ENCODE measurements at regions not wholly inside any gene's neighbourhood (a gene's known extent, or its start where the extent isn't known, plus 50 kb on each side); places are given as distances from the start of the nearest gene placed in this dataset.

DNA sequence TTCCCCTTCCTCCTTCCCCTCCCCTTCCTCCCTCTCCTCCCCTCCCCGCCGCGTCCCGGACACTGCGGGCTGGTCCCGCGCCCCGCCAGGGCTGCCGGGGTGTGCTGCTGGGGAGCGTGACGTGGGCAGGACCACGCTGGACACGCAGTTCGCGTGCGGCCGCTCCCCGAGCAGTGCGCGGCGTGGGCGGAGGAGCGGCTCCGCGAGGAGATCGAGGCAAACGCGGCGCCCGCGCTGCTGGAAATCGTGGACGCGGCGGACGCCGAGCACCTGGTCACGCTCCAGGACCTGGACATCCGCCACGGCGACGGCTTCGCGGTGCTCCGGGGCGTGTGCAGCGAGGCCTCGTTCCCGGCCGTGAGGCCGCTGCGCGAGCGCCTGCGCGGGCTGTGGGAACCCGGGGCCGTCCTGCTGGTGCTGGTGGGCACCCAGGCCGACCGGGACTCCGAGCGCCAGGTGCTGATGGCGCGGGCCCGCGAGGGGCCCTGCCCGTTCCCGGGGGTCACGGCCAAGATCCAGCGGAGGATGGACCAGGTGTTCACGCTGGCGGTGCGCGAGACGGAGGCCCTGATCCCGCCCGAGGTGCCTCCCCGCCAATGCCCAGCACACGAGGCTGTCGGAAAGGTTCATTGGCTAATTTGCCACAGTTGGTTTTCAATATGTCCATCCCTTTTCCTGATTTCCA, 84.3 kb downstream of the TNFAIP2 start:
- Histone ChIP-seq H3K4me1 (replicated peaks) (no peaks in the 10 kb centered on the region), H3K27ac (peak overlapping the region; percentile 48 to 62), H3K27me3 (replicated peaks; ENCODE audit: insufficient read depth) (no peaks in the 10 kb centered on the region), H3K36me3 (no peaks in the 10 kb centered on the region), H3K9me3 (no peaks in the 10 kb centered on the region), H3K4me3 (peak overlapping the region; percentile 38 to 41)
- WGBS, result 28% methylated on average over 15 of the region's 80 CpGs
- no peak for DNase-seq (ENCODE audit: low spot score)
- intact Hi-C loops (cut with DNase I), result no loop called here
- peak; percentile 55 for TF ChIP-seq POLR2A (IDR thresholded peaks at IDR 0.05)
- TF ChIP-seq CTCF (IDR thresholded peaks at IDR 0.05), result no peak

- H3K27me3 ChIP-seq (replicated peaks; ENCODE audit: insufficient read depth), result no peaks in the 10 kb centered on the region
- H3K27ac ChIP-seq, result no peak overlapping the region
- H3K4me3 ChIP-seq, result no peak overlapping the region
- H3K36me3 ChIP-seq, result no peaks in the 10 kb centered on the region
- intact Hi-C loops (cut with DNase I), result no loop called here
- no peaks in the 10 kb centered on the region for H3K4me1 ChIP-seq (replicated peaks)
- TF ChIP-seq CTCF (IDR thresholded peaks at IDR 0.05), result no peak
- WGBS, result 56% methylated on average over 4 of the region's 4 CpGs
- no peak for DNase-seq (ENCODE audit: low spot score)
- no peaks in the 10 kb centered on the region for H3K9me3 ChIP-seq
These were observed 85.8 kb downstream of the TNFAIP2 start for GRCh38 chr14:103209054-103209453.

GRCh38 chr14:103209506-103209905, 86.2 kb downstream of the TNFAIP2 start:
- DNase-seq (ENCODE audit: low spot score), result no peak
- intact Hi-C loops (cut with DNase I), result no loop called here
- no peaks in the 10 kb centered on the region for H3K27me3 ChIP-seq (replicated peaks; ENCODE audit: insufficient read depth)
- TF ChIP-seq CTCF (IDR thresholded peaks at IDR 0.05), result no peak
- TF ChIP-seq POLR2AphosphoS5 (IDR thresholded peaks at IDR 0.05), result no peak
- TF ChIP-seq POLR2A (IDR thresholded peaks at IDR 0.05), result no peak
- no peaks in the 10 kb centered on the region for H3K9me3 ChIP-seq
- no peaks in the 10 kb centered on the region for H3K4me1 ChIP-seq (replicated peaks)
- H3K27ac ChIP-seq, result no peak overlapping the region
- H3K4me3 ChIP-seq, result no peak overlapping the region
- H3K36me3 ChIP-seq, result no peaks in the 10 kb centered on the region
- 59% methylated on average over 3 of the region's 3 CpGs for WGBS

GRCh38 chr14:103213331-103213730, 90.1 kb downstream of the TNFAIP2 start:
- DNase-seq (ENCODE audit: low spot score), result no peak
- H3K4me3 ChIP-seq, result no peak overlapping the region
- TF ChIP-seq POLR2A (IDR thresholded peaks at IDR 0.05), result no peak
- no peak for TF ChIP-seq CTCF (IDR thresholded peaks at IDR 0.05)
- TF ChIP-seq POLR2AphosphoS5 (IDR thresholded peaks at IDR 0.05), result no peak
- H3K36me3 ChIP-seq, result no peaks in the 10 kb centered on the region
- no peaks in the 10 kb centered on the region for H3K9me3 ChIP-seq
- H3K27ac ChIP-seq, result no peak overlapping the region
- 87% methylated on average over 2 of the region's 2 CpGs for WGBS
- intact Hi-C loops (cut with DNase I), result no loop called here
- no peaks in the 10 kb centered on the region for H3K27me3 ChIP-seq (replicated peaks; ENCODE audit: insufficient read depth)
- no peaks in the 10 kb centered on the region for H3K4me1 ChIP-seq (replicated peaks)

DNA sequence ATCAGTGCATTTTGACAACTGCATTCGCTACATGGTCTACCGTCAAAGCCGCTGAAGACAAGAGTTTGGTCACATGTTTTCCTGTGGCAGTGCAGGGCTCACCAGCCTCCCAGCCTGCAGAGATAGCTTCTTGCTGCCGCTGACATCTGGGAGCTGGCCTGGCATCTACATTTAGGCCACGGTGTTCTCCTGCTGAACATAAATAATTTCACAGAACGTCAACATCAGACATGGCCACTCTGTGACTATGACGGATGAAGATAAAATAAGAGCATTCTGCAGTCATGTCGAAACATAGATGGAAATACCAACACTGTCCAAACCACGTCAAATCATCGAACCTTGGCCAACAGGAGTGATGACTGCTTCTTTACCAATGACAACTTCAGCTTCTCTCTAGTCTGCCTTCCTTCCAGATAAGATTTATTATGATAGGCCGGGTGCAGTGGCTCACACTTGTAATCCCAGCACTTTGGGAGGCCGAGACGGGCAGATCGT, 91.2 kb downstream of the TNFAIP2 start:
- Histone ChIP-seq H3K27me3 (replicated peaks; ENCODE audit: insufficient read depth) (no peaks in the 10 kb centered on the region), H3K9me3 (no peaks in the 10 kb centered on the region), H3K36me3 (no peaks in the 10 kb centered on the region), H3K27ac (no peak overlapping the region), H3K4me1 (replicated peaks) (no peaks in the 10 kb centered on the region), H3K4me3 (no peak overlapping the region)
- no peak for DNase-seq (ENCODE audit: low spot score)
- WGBS, result 86% methylated on average over 14 of the region's 14 CpGs
- intact Hi-C loops (cut with DNase I), result no loop called here
- TF ChIP-seq POLR2A (IDR thresholded peaks at IDR 0.05), result no peak
- TF ChIP-seq CTCF (IDR thresholded peaks at IDR 0.05), result no peak
- no peak for TF ChIP-seq POLR2AphosphoS5 (IDR thresholded peaks at IDR 0.05)
